ENCODE measurements at regions not wholly inside any gene's neighbourhood (a gene's known extent, or its start where the extent isn't known, plus 50 kb on each side); places are given as distances from the start of the nearest gene placed in this dataset.

- TF ChIP-seq, protein P1, sequence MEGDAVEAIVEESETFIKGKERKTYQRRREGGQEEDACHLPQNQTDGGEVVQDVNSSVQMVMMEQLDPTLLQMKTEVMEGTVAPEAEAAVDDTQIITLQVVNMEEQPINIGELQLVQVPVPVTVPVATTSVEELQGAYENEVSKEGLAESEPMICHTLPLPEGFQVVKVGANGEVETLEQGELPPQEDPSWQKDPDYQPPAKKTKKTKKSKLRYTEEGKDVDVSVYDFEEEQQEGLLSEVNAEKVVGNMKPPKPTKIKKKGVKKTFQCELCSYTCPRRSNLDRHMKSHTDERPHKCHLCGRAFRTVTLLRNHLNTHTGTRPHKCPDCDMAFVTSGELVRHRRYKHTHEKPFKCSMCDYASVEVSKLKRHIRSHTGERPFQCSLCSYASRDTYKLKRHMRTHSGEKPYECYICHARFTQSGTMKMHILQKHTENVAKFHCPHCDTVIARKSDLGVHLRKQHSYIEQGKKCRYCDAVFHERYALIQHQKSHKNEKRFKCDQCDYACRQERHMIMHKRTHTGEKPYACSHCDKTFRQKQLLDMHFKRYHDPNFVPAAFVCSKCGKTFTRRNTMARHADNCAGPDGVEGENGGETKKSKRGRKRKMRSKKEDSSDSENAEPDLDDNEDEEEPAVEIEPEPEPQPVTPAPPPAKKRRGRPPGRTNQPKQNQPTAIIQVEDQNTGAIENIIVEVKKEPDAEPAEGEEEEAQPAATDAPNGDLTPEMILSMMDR (IDR thresholded peaks at IDR 0.05; ENCODE audit: low read depth, low read length), result no peak
- no peak for DNase-seq (ENCODE audit: low read depth, low spot score)
- no peak overlapping the region for H3K4me3 ChIP-seq (ENCODE audit: low read depth, low read length)
- in situ Hi-C loops (cut with HindIII; ENCODE audit: low sequenced_read_pairs), result no loop called here
Measured at GRCh38 chr5:107271682-107272350, 398.9 kb downstream of the EFNA5 start.

DNA sequence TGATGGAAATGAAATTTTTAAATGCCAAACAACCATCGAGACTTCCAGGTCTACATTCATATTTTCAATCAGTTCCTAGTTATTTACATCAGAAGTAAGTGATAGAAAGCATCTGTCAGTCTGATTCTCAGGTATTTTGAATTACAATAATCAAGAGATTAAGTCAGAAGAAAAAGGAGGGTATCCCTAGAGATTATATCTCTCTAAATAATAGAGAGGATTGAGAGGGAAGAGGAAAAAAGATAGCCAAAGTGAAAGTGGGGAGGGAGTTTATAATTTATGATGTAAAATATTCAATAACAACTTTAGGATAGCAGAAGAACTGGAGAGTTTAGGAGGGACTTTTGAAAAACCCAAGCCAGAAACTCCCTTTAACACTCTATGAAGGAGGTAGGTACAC is 400.2 kb downstream of the EFNA5 start:
- DNase-seq (ENCODE audit: low read depth, low spot score), result no peak
- TF ChIP-seq, protein P1 (IDR thresholded peaks at IDR 0.05; ENCODE audit: low read depth, low read length), result no peak
- in situ Hi-C loops (cut with HindIII; ENCODE audit: low sequenced_read_pairs), result no loop called here
- H3K4me3 ChIP-seq (ENCODE audit: low read depth, low read length), result no peak overlapping the region

- DNase-seq (ENCODE audit: low read depth, low spot score), result no peak
- in situ Hi-C loops (cut with HindIII; ENCODE audit: low sequenced_read_pairs), result no loop called here
- no peak overlapping the region for H3K4me3 ChIP-seq (ENCODE audit: low read depth, low read length)
- TF ChIP-seq, protein P1 (IDR thresholded peaks at IDR 0.05; ENCODE audit: low read depth, low read length), result no peak
Measured at GRCh38 chr5:107269678-107270077, 401.1 kb downstream of the EFNA5 start.

- TF ChIP-seq, protein P1 (IDR thresholded peaks at IDR 0.05; ENCODE audit: low read depth, low read length), result no peak
- no peak for DNase-seq (ENCODE audit: low read depth, low spot score)
- in situ Hi-C loops (cut with HindIII; ENCODE audit: low sequenced_read_pairs), result no loop called here
- no peak overlapping the region for H3K4me3 ChIP-seq (ENCODE audit: low read depth, low read length)
Measured at GRCh38 chr5:107269256-107269655, 401.5 kb downstream of the EFNA5 start.

- no peak overlapping the region for H3K4me3 ChIP-seq (ENCODE audit: low read depth, low read length)
- in situ Hi-C loops (cut with HindIII; ENCODE audit: low sequenced_read_pairs), result no loop called here
- TF ChIP-seq, protein P1 (IDR thresholded peaks at IDR 0.05; ENCODE audit: low read depth, low read length), result no peak
- peak; percentile 25 for DNase-seq (ENCODE audit: low read depth, low spot score)
Measured at GRCh38 chr5:107268241-107268640, 402.5 kb downstream of the EFNA5 start.

DNA sequence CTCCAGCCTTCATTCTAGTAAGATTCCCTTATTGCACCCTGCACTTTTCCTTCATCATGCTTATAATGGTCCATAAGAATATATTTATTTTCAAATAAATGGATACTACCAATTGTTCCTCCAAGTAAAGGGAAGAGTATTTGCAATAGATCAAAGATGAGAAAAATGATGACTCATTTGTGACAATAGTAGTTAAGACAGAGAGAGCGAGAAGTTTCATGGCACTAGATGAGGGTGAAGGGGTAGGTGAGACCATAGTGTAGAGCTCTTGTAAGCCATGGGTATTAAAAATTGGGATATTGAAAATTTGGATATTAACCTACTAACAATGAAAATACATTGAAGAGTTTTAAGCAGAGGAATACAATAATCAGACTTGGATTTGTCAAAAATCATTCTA is 404.6 kb downstream of the EFNA5 start:
- H3K4me3 ChIP-seq (ENCODE audit: low read depth, low read length), result no peak overlapping the region
- TF ChIP-seq, protein P1 (IDR thresholded peaks at IDR 0.05; ENCODE audit: low read depth, low read length), result no peak
- no peak for DNase-seq (ENCODE audit: low read depth, low spot score)
- in situ Hi-C loops (cut with HindIII; ENCODE audit: low sequenced_read_pairs), result no loop called here
